Mesothelial cell of epicardium (in vitro differentiated cells): ENCODE measurements at regions not wholly inside any gene's neighbourhood (a gene's known extent, or its start where the extent isn't known, plus 50 kb on each side); places are given as distances from the start of the nearest gene placed in this dataset.

Experiments used
- DNase-seq, 2 experiments: peaks; one replicate each; pipeline ENCODE4 v3.0.0; 2021; ENCODE audit warnings: low spot score in 2 of 2; ENCODE audit not compliant: unreplicated experiment in 2 of 2
- H3K27ac Mint-ChIP-seq: 2 replicates; pipeline ENCODE4 v1.8.0; 2021; ENCODE audit warnings: mixed read lengths
- H3K27me3 Mint-ChIP-seq: 2 replicates; pipeline ENCODE4 v1.8.0; 2021; ENCODE audit warnings: low read depth, mixed read lengths
- H3K36me3 Mint-ChIP-seq: 2 replicates; pipeline ENCODE4 v1.8.0; 2021; ENCODE audit warnings: mixed read lengths
- H3K4me1 Mint-ChIP-seq: 2 replicates; pipeline ENCODE4 v1.8.0; 2021; ENCODE audit warnings: mixed read lengths
- H3K4me3 Mint-ChIP-seq: 2 replicates; pipeline ENCODE4 v1.8.0; 2021; ENCODE audit warnings: mild to moderate bottlenecking, moderate library complexity, mixed read lengths
- H3K9me3 Mint-ChIP-seq: 2 replicates; pipeline ENCODE4 v1.8.0; 2021; ENCODE audit warnings: mixed read lengths
- TF ChIP-seq, protein P1 (sequence below): fragments of 200-600 bp; sonication (generic); IDR thresholded peaks from one replicate; pipeline ENCODE4 v1.5.0; 2021; ENCODE audit warnings: antibody characterized with exemption; ENCODE audit not compliant: unreplicated experiment

DNA sequence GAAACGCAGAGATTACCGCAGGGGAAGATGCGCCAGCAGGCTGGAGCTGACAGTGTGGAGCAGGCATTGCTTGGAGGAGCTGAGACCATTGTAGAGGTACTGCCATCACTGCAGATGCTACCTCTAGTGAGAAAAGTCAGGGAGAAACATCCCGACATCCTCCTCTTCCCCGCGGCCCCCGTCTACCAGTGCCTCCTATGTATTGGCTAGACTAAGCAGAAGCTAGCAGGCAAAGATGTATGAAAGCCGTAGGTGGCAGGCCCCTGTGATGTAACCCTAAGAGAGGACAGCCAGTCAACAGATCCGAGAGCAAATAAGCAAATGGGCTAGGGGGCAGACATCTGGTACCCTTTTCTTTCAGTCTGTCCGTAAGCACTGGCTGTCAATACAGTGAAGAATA, 115.5 kb upstream of the ACTBL2 start:
- Mint-ChIP-seq H3K4me1 (peaks cover 47% of the 10 kb centered on the region), H3K27ac (no peak overlapping the region), H3K4me3 (no peak overlapping the region), H3K27me3 (no peaks in the 10 kb centered on the region), H3K36me3 (no peaks in the 10 kb centered on the region), H3K9me3 (no peaks in the 10 kb centered on the region)
- no peak for DNase-seq
- TF ChIP-seq, protein P1, sequence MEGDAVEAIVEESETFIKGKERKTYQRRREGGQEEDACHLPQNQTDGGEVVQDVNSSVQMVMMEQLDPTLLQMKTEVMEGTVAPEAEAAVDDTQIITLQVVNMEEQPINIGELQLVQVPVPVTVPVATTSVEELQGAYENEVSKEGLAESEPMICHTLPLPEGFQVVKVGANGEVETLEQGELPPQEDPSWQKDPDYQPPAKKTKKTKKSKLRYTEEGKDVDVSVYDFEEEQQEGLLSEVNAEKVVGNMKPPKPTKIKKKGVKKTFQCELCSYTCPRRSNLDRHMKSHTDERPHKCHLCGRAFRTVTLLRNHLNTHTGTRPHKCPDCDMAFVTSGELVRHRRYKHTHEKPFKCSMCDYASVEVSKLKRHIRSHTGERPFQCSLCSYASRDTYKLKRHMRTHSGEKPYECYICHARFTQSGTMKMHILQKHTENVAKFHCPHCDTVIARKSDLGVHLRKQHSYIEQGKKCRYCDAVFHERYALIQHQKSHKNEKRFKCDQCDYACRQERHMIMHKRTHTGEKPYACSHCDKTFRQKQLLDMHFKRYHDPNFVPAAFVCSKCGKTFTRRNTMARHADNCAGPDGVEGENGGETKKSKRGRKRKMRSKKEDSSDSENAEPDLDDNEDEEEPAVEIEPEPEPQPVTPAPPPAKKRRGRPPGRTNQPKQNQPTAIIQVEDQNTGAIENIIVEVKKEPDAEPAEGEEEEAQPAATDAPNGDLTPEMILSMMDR = no peak

DNA sequence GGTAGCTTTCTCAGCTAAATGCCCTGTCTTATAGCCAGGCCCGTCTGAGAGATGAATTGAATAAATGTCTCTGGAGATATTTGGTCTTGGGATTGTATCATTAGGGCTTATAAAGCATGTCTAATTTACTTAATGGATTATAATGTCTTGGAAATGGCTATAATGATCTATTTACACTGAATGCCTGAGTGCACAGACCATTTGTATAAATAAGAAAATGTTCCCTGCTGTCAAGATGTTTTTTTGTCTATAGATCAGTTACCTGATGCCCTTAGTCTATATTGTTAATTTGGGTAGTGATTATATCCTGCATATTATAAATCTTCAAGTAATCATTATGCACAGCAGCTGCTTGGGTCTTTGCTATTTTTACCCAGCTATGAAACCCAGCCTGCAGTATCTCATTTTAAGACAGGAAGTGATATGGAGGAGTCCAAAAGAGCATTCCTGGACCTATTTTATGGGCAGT, 112.9 kb upstream of the ACTBL2 start:
- TF ChIP-seq, protein P1 = no peak
- Mint-ChIP-seq H3K4me1 (peaks cover 35% of the 10 kb centered on the region), H3K27me3 (no peaks in the 10 kb centered on the region), H3K27ac (peak overlapping the region; percentile 59), H3K4me3 (no peak overlapping the region), H3K9me3 (no peaks in the 10 kb centered on the region), H3K36me3 (no peaks in the 10 kb centered on the region)
- no peak for DNase-seq

DNA sequence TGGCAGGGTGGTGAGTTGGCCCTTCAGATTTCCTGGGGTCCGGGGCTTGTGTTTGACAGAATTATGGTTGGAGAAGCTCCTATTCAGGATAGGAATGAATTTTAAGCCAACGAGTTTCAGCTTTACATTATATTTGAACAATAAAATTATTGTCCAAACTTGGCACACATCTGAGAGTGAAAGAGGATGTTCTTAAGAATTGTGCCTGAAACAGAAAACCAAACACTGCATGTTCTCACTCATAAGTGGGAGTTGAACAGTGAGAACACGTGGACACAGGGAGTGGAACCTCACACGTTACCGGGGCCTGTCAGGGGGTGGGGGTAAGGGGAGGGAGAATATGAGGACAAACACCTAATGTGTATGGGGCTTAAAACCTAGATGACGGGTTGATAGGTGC, 111.8 kb upstream of the ACTBL2 start:
- Mint-ChIP-seq H3K36me3 (no peaks in the 10 kb centered on the region), H3K4me1 (peaks cover 28% of the 10 kb centered on the region), H3K27ac (no peak overlapping the region), H3K4me3 (no peak overlapping the region), H3K9me3 (no peaks in the 10 kb centered on the region), H3K27me3 (no peaks in the 10 kb centered on the region)
- no peak for DNase-seq
- TF ChIP-seq, protein P1 = no peak

DNA sequence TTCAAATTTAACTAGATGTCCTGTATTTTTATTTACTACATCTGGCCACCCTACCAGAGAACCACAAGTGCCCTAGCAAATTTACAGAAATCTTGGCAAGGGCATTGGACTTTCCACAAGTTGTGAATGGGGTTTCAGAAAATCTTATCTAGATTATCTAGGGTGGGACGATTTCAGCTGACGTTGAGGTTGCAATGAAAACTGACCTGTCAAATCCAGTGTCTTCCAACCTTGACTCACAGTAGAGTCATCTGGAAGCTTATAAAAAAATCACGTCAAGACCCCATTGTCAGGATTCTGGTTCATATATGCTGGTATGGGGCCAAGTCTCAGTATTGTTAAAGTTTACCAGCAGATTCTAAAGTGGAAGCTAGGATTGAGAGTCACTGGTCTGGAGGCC, 109.6 kb upstream of the ACTBL2 start:
- Mint-ChIP-seq H3K9me3 (peaks cover 3% of the 10 kb centered on the region), H3K27me3 (no peaks in the 10 kb centered on the region), H3K36me3 (no peaks in the 10 kb centered on the region), H3K4me1 (peaks cover 19% of the 10 kb centered on the region), H3K27ac (no peak overlapping the region), H3K4me3 (no peak overlapping the region)
- DNase-seq = no peak
- TF ChIP-seq, protein P1 = no peak

DNA sequence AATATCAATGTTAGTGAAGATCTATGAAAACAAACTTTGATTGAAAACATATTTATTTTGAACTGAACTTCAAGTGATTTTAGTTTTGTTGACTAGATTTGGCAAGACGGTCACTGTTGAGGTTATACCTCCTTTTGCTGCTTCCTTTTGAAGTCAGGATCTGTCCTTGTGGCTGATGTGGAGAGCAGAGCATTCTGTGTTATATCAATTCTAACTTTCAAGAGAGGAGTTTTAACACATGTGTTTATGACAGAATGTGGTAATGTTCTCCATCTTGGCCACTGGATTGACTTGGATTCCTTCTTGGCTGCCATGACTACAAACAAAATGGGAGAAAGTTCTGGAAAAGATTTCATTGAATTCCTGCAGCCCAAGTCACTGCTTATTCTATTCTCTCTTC, 104.0 kb upstream of the ACTBL2 start:
- no peak overlapping the region for H3K27ac Mint-ChIP-seq
- H3K27me3 Mint-ChIP-seq = no peaks in the 10 kb centered on the region
- H3K4me3 Mint-ChIP-seq = no peak overlapping the region
- H3K36me3 Mint-ChIP-seq = no peaks in the 10 kb centered on the region
- TF ChIP-seq, protein P1 = no peak
- H3K4me1 Mint-ChIP-seq = no peaks in the 10 kb centered on the region
- peaks cover 4% of the 10 kb centered on the region for H3K9me3 Mint-ChIP-seq
- no peak for DNase-seq

DNA sequence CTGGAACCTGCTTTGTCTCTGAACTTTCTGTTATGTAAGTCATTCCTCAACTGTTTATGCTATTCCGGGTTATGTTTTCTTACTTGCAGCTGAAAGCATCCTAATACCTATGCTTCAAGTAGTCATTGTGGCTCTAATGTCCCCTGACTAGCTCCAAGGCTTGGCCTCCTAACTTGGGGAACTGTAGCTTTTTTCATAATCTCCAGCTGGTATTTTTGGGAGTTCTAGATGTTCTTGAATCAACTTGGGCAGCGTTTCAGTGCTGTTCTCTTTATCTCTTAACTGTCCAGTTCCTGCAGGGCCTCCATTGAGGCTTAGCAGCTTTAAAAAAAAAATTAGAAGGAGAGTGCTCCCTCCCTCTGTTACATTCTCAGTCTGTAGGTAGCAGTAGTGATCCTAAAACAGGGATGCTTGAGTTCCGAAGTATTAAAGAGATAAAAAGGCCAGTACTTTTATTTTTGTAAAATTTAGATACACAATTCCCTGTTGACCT, 100.0 kb upstream of the ACTBL2 start:
- no peaks in the 10 kb centered on the region for H3K4me1 Mint-ChIP-seq
- H3K27ac Mint-ChIP-seq = no peak overlapping the region

More for the DNA sequence above, 100.0 kb upstream of the ACTBL2 start:
- Mint-ChIP-seq H3K9me3 (peaks cover 15% of the 10 kb centered on the region), H3K4me3 (no peak overlapping the region), H3K36me3 (peaks cover 2% of the 10 kb centered on the region), H3K27me3 (no peaks in the 10 kb centered on the region)
- TF ChIP-seq, protein P1 = no peak
- DNase-seq = no peak
